VCaP (cell line): ENCODE measurements at regions not wholly inside any gene's neighbourhood (a gene's known extent, or its start where the extent isn't known, plus 50 kb on each side); places are given as distances from the start of the nearest gene placed in this dataset.
A peak's percentile ranks its signal among the peaks of the same experiment; 100 is the strongest.

ENCODE experiments used
- H3K27ac ChIP-seq: fragments of 450-650 bp; 2 replicates; pipeline ENCODE4 v1.5.1; 2017
- CTCF ChIP-seq: fragments of 450-650 bp; conservative IDR thresholded peaks from 2 replicates; pipeline ENCODE4 v1.5.1; 2017; ENCODE audit warnings: mild to moderate bottlenecking, moderate library complexity

GRCh38 chr11:134862587-134863195, 450.6 kb upstream of the B3GAT1 start:
- TF ChIP-seq CTCF = no peak
- no peak overlapping the region for H3K27ac ChIP-seq

- H3K27ac ChIP-seq = no peak overlapping the region
- TF ChIP-seq CTCF = no peak
Measured at GRCh38 chr11:134862105-134862502, 450.1 kb upstream of the B3GAT1 start.

- no peak overlapping the region for H3K27ac ChIP-seq
- peak; percentile 35 for TF ChIP-seq CTCF
Measured at GRCh38 chr11:134861490-134862104, 449.6 kb upstream of the B3GAT1 start.

GRCh38 chr11:134858783-134859480, 446.9 kb upstream of the B3GAT1 start:
- no peak for TF ChIP-seq CTCF
- no peak overlapping the region for H3K27ac ChIP-seq

GRCh38 chr11:134857035-134857434, 445.0 kb upstream of the B3GAT1 start:
- no peak for TF ChIP-seq CTCF
- H3K27ac ChIP-seq = no peak overlapping the region

GRCh38 chr11:134856056-134856971, 444.3 kb upstream of the B3GAT1 start:
- TF ChIP-seq CTCF = no peak
- no peak overlapping the region for H3K27ac ChIP-seq
